ENCODE measurements at regions not wholly inside any gene's neighbourhood (a gene's known extent, or its start where the extent isn't known, plus 50 kb on each side); places are given as distances from the start of the nearest gene placed in this dataset.

- DNase-seq (ENCODE audit: low read depth), result no peak
These were observed 589.7 kb downstream of the PTPRU start for GRCh38 chr1:29825941-29826415.

GRCh38 chr1:29825274-29825940, 589.1 kb downstream of the PTPRU start:
- no peak for DNase-seq (ENCODE audit: low read depth)

GRCh38 chr1:29824511-29825273, 588.4 kb downstream of the PTPRU start:
- DNase-seq (ENCODE audit: low read depth), result no peak

- no peak for DNase-seq (ENCODE audit: low read depth)
These were observed 587.7 kb downstream of the PTPRU start for GRCh38 chr1:29824025-29824424.

GRCh38 chr1:29823561-29823960, 587.2 kb downstream of the PTPRU start:
- DNase-seq (ENCODE audit: low read depth), result no peak

GRCh38 chr1:29821605-29822004, 585.3 kb downstream of the PTPRU start:
- DNase-seq (ENCODE audit: low read depth), result no peak

- DNase-seq (ENCODE audit: low read depth), result no peak
These were observed 584.1 kb downstream of the PTPRU start for GRCh38 chr1:29820401-29820800.

- DNase-seq (ENCODE audit: low read depth), result no peak
These were observed 576.2 kb downstream of the PTPRU start for GRCh38 chr1:29812408-29813135.

- no peak for DNase-seq (ENCODE audit: low read depth)
These were observed 575.5 kb downstream of the PTPRU start for GRCh38 chr1:29811727-29812407.

GRCh38 chr1:29811247-29811646, 574.9 kb downstream of the PTPRU start:
- DNase-seq (ENCODE audit: low read depth), result no peak

- DNase-seq (ENCODE audit: low read depth), result no peak
These were observed 574.1 kb downstream of the PTPRU start for GRCh38 chr1:29810121-29811120.

- no peak for DNase-seq (ENCODE audit: low read depth)
These were observed 573.3 kb downstream of the PTPRU start for GRCh38 chr1:29809446-29810120.

- DNase-seq (ENCODE audit: low read depth), result no peak
These were observed 572.0 kb downstream of the PTPRU start for GRCh38 chr1:29808141-29808995.

GRCh38 chr1:29807689-29808088, 571.4 kb downstream of the PTPRU start:
- no peak for DNase-seq (ENCODE audit: low read depth)

GRCh38 chr1:29806646-29807319, 570.5 kb downstream of the PTPRU start:
- DNase-seq (ENCODE audit: low read depth), result no peak

- DNase-seq (ENCODE audit: low read depth), result no peak
These were observed 569.5 kb downstream of the PTPRU start for GRCh38 chr1:29805896-29806160.

- no peak for DNase-seq (ENCODE audit: low read depth)
These were observed 569.0 kb downstream of the PTPRU start for GRCh38 chr1:29805122-29805895.

Data from M059J (cell line).